H9 (cell line): ENCODE measurements at regions not wholly inside any gene's neighbourhood (a gene's known extent, or its start where the extent isn't known, plus 50 kb on each side); places are given as distances from the start of the nearest gene placed in this dataset.

Experiments
- DNase-seq: peaks from one replicate; pipeline ENCODE4 v3.0.0-alpha.2; 2017
- H2AFZ ChIP-seq: one replicate; pipeline ENCODE4 v1.6.1; 2013; ENCODE audit warnings: mild to moderate bottlenecking, low read length, control low read depth, moderate library complexity
- H2AK5ac ChIP-seq: 2 replicates; pipeline ENCODE4 v1.6.1; 2013; ENCODE audit warnings: low read length, control low read depth, mixed read lengths; ENCODE audit not compliant: insufficient read length
- H2BK120ac ChIP-seq: one replicate; pipeline ENCODE4 v1.6.1; 2013; ENCODE audit warnings: low read depth, mild to moderate bottlenecking, low read length, control low read depth, inconsistent platforms; ENCODE audit not compliant: poor library complexity, severe bottlenecking
- H2BK12ac ChIP-seq: 2 replicates; pipeline ENCODE4 v1.6.1; 2013; ENCODE audit warnings: low read length, control low read depth, mixed read lengths, low read depth; ENCODE audit not compliant: insufficient read length
- H2BK15ac ChIP-seq: 2 replicates; pipeline ENCODE4 v1.6.1; 2013; ENCODE audit warnings: low read depth, low read length, control low read depth
- H2BK20ac ChIP-seq: one replicate; pipeline ENCODE4 v1.6.1; 2013; ENCODE audit warnings: low read depth, mild to moderate bottlenecking, low read length, control low read depth, inconsistent platforms; ENCODE audit not compliant: poor library complexity, severe bottlenecking
- H2BK5ac ChIP-seq: 2 replicates; pipeline ENCODE4 v1.6.1; 2013; ENCODE audit warnings: low read length, control low read depth, mixed read lengths; ENCODE audit not compliant: insufficient read length
- H3K14ac ChIP-seq: 2 replicates; pipeline ENCODE4 v1.6.1; 2013; ENCODE audit warnings: low read length, control low read depth; ENCODE audit not compliant: insufficient read depth
- H3K18ac ChIP-seq: 2 replicates; pipeline ENCODE4 v1.6.1; 2013; ENCODE audit warnings: low read depth, mild to moderate bottlenecking, mixed read lengths, low read length, control low read depth; ENCODE audit not compliant: insufficient read length
- H3K23ac ChIP-seq: 2 replicates; pipeline ENCODE4 v1.6.1; 2013; ENCODE audit warnings: low read length, control low read depth, mixed read lengths, low read depth; ENCODE audit not compliant: insufficient read length
- H3K23me2 ChIP-seq: 2 replicates; pipeline ENCODE4 v1.6.1; 2013; ENCODE audit warnings: low read depth, mild to moderate bottlenecking, mixed read lengths, low read length, control low read depth; ENCODE audit not compliant: insufficient read length, poor library complexity, severe bottlenecking
- H3K27ac ChIP-seq: 2 replicates; pipeline ENCODE4 v1.5.1; 2013; ENCODE audit warnings: low read length, control low read depth, mixed read lengths, low read depth; ENCODE audit not compliant: insufficient read length
- H3K27me3 ChIP-seq: 2 replicates; pipeline ENCODE4 v1.6.1; 2013; ENCODE audit warnings: low read length, control low read depth, inconsistent platforms; ENCODE audit not compliant: insufficient read depth
- H3K4ac ChIP-seq: 2 replicates; pipeline ENCODE4 v1.6.1; 2013; ENCODE audit warnings: low read depth, mild to moderate bottlenecking, control low read depth, inconsistent platforms, low read length, moderate library complexity
- H3K4me1 ChIP-seq: 2 replicates; pipeline ENCODE4 v1.6.1; 2013; ENCODE audit warnings: low read length, control low read depth, inconsistent platforms; ENCODE audit not compliant: insufficient read depth
- H3K4me2 ChIP-seq: 2 replicates; pipeline ENCODE4 v1.6.1; 2013; ENCODE audit warnings: low read length, control low read depth, mixed read lengths; ENCODE audit not compliant: insufficient read length, insufficient read depth
- H3K56ac ChIP-seq: 2 replicates; pipeline ENCODE4 v1.6.1; 2013; ENCODE audit warnings: low read depth, mild to moderate bottlenecking, mixed read lengths, low read length, control low read depth; ENCODE audit not compliant: insufficient read length
- H3K79me1 ChIP-seq: 2 replicates; pipeline ENCODE4 v1.6.1; 2013; ENCODE audit warnings: low read depth, mild to moderate bottlenecking, moderate library complexity, low read length, control low read depth, inconsistent platforms; ENCODE audit not compliant: insufficient read depth, poor library complexity, severe bottlenecking
- H3K79me2 ChIP-seq: 2 replicates; pipeline ENCODE4 v1.6.1; 2013; ENCODE audit warnings: low read length, control low read depth, inconsistent platforms; ENCODE audit not compliant: insufficient read depth
- H3K9ac ChIP-seq: 2 replicates; pipeline ENCODE4 v1.6.1; 2013; ENCODE audit warnings: low read length, control low read depth, mixed read lengths; ENCODE audit not compliant: insufficient read length; ENCODE audit errors: extremely low read depth
- H3K9me3 ChIP-seq: one replicate; pipeline ENCODE4 v1.6.1; 2013; ENCODE audit warnings: low read depth, low read length, inconsistent platforms; ENCODE audit not compliant: control insufficient read depth
- H3T11ph ChIP-seq: one replicate; pipeline ENCODE4 v1.6.1; 2013; ENCODE audit warnings: mild to moderate bottlenecking, low read length, control low read depth, inconsistent platforms
- H4K20me1 ChIP-seq: one replicate; pipeline ENCODE4 v1.6.1; 2013; ENCODE audit not compliant: control insufficient read depth, insufficient read length, insufficient read depth
- H4K5ac ChIP-seq: 2 replicates; pipeline ENCODE4 v1.6.1; 2013; ENCODE audit warnings: low read depth, mild to moderate bottlenecking, mixed read lengths, low read length, control low read depth; ENCODE audit not compliant: insufficient read length
- H4K8ac ChIP-seq: replicated peaks from 2 replicates; pipeline ENCODE4 v1.6.1; 2013; ENCODE audit warnings: low read length, control low read depth, mixed read lengths, low read depth; ENCODE audit not compliant: insufficient read length
- H4K91ac ChIP-seq: 2 replicates; pipeline ENCODE4 v1.6.1; 2013; ENCODE audit warnings: low read depth, mild to moderate bottlenecking, moderate library complexity, mixed read lengths, low read length, control low read depth; ENCODE audit not compliant: insufficient read length
- H3K27ac Mint-ChIP-seq, 3 experiments: 2 replicates in 2 of 3; 3 replicates in 1 of 3; pipeline ENCODE4 v1.8.0; 2020 to 2021; ENCODE audit warnings: mixed read lengths in 3 of 3, mild to moderate bottlenecking in 1 of 3, moderate library complexity in 1 of 3
- H3K27me3 Mint-ChIP-seq: 2 replicates; pipeline ENCODE4 v1.8.0; 2021; ENCODE audit warnings: low read depth, mild to moderate bottlenecking, moderate library complexity, mixed read lengths
- H3K36me3 Mint-ChIP-seq, 3 experiments: 2 replicates in 2 of 3; 3 replicates in 1 of 3; pipeline ENCODE4 v1.8.0; 2020 to 2021; ENCODE audit warnings: low read depth in 3 of 3, mixed read lengths in 3 of 3; ENCODE audit not compliant: insufficient read depth in 1 of 3
- H3K4me1 Mint-ChIP-seq, 2 experiments: 2 replicates each; pipeline ENCODE4 v1.8.0; 2020; ENCODE audit warnings: mixed read lengths in 2 of 2
- H3K4me3 Mint-ChIP-seq, 2 experiments: 2 replicates in 1 of 2; 3 replicates in 1 of 2; pipeline ENCODE4 v1.8.0; 2020 to 2021; ENCODE audit warnings: mild to moderate bottlenecking in 2 of 2, mixed read lengths in 2 of 2, moderate library complexity in 1 of 2
- H3K9me3 Mint-ChIP-seq, 2 experiments: 2 replicates in 1 of 2; 3 replicates in 1 of 2; pipeline ENCODE4 v1.8.0; 2020; ENCODE audit warnings: mild to moderate bottlenecking in 2 of 2, mixed read lengths in 2 of 2, moderate library complexity in 1 of 2
- WGBS: extraction: QIAGEN DNeasy Blood & Tissue Kit; methylation state at CpG from one replicate; pipeline ENCODE4 v1.1.7; 2013; ENCODE audit warnings: missing lambda C conversion rate, low lambda C conversion rate, mixed read lengths; ENCODE audit not compliant: insufficient read length; ENCODE audit errors: extremely low coverage; 5-methylcytosine and 5-hydroxymethylcytosine counted together
- TF ChIP-seq, protein P1 (sequence below): fragments of 200-600 bp; sonication (generic); conservative IDR thresholded peaks from 3 replicates; pipeline ENCODE4 v1.8.0; 2021; ENCODE audit warnings: antibody characterized with exemption, mild to moderate bottlenecking

DNA sequence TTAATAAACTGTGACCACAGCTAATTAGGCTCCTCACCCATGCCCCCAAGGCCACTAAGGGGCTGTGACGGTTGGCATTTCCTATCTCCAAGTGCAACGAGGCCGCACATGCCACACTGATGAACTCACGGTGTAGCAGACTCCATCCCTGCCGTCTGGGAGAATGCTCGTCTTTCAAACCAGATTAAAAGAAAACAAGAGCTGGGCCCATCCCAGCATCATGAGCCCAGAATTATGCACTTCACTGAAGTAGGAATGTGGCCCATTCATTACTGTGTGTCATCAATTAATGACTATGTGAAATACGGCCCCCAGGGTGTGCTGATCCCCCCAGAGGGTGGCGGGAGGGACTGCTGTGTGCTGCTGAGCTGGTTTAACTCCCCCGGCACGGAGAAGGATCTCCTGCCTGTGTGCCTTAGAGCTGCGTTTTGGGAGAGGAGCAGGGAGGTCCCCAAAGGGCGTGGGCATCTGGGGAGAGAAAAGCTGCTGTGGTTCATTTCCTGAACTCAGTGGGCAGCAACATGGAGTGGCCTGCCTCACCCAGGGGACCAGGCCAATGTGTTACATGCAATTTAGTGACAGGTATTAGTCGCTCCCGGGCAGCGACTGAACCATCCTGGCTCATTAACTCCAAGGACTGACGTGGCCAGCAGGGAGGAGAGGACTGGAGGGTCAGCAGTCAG lies 194.5 kb downstream of the FOXL1 start:
- no peaks in the 10 kb centered on the region for H3K27me3 ChIP-seq
- no peaks in the 10 kb centered on the region for H3K79me1 ChIP-seq
- no CpG with 5 or more reads among the region's 16 CpGs for WGBS
- H3K9me3 Mint-ChIP-seq: no peaks in the 10 kb centered on the region
- no peak overlapping the region for H2BK15ac ChIP-seq
- H3K4me3 Mint-ChIP-seq: no peak overlapping the region; a peak in 1 of 5 replicates
- no peak overlapping the region for H3T11ph ChIP-seq
- TF ChIP-seq, protein P1, sequence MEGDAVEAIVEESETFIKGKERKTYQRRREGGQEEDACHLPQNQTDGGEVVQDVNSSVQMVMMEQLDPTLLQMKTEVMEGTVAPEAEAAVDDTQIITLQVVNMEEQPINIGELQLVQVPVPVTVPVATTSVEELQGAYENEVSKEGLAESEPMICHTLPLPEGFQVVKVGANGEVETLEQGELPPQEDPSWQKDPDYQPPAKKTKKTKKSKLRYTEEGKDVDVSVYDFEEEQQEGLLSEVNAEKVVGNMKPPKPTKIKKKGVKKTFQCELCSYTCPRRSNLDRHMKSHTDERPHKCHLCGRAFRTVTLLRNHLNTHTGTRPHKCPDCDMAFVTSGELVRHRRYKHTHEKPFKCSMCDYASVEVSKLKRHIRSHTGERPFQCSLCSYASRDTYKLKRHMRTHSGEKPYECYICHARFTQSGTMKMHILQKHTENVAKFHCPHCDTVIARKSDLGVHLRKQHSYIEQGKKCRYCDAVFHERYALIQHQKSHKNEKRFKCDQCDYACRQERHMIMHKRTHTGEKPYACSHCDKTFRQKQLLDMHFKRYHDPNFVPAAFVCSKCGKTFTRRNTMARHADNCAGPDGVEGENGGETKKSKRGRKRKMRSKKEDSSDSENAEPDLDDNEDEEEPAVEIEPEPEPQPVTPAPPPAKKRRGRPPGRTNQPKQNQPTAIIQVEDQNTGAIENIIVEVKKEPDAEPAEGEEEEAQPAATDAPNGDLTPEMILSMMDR: no peak
- peaks cover 12 to 13% of the 10 kb centered on the region in 2 experiments for H3K4me1 Mint-ChIP-seq
- no peaks in the 10 kb centered on the region for H3K79me2 ChIP-seq
- no peak overlapping the region for H3K27ac ChIP-seq
- no peaks in the 10 kb centered on the region for H3K36me3 Mint-ChIP-seq
- no peak overlapping the region for H3K18ac ChIP-seq
- no peaks in the 10 kb centered on the region for H3K9me3 ChIP-seq
- H2BK120ac ChIP-seq: no peak overlapping the region
- no peak overlapping the region for H2BK20ac ChIP-seq
- no peaks in the 10 kb centered on the region for H3K23me2 ChIP-seq
- DNase-seq: no peak
- H3K27ac Mint-ChIP-seq: no peak overlapping the region
- H3K23ac ChIP-seq: no peak overlapping the region
- H3K56ac ChIP-seq: no peak overlapping the region
- no peak overlapping the region for H3K4me2 ChIP-seq
- no peak overlapping the region for H2BK5ac ChIP-seq
- H3K4me1 ChIP-seq: no peaks in the 10 kb centered on the region
- no peak overlapping the region for H2AFZ ChIP-seq
- peaks cover 13% of the 10 kb centered on the region for H3K27me3 Mint-ChIP-seq
- H4K5ac ChIP-seq: no peak overlapping the region
- no peak overlapping the region for H4K8ac ChIP-seq
- H2AK5ac ChIP-seq: no peak overlapping the region
- no peak overlapping the region for H2BK12ac ChIP-seq
- no peaks in the 10 kb centered on the region for H4K20me1 ChIP-seq
- H3K4ac ChIP-seq: no peak overlapping the region
- H4K91ac ChIP-seq: no peak overlapping the region
- H3K14ac ChIP-seq: no peak overlapping the region
- no peak overlapping the region for H3K9ac ChIP-seq
